Ascending aorta (tissue), 2 donors: ENCODE measurements at regions not wholly inside any gene's neighbourhood (a gene's known extent, or its start where the extent isn't known, plus 50 kb on each side); places are given as distances from the start of the nearest gene placed in this dataset.
A peak's percentile ranks its signal among the peaks of the same experiment; 100 is the strongest.

Experiments used
- DNase-seq, 2 donors: peaks; one replicate each; pipeline ENCODE4 v3.0.0-alpha.2; 2019; ENCODE audit warnings: low spot score in 2 of 2
- H3K27ac ChIP-seq, 2 donors: fragments of 200-600 bp; sonication (generic); one replicate each; pipeline ENCODE4 v1.5.1; 2016 to 2017; ENCODE audit warnings: mild to moderate bottlenecking in 1 of 2
- H3K27me3 ChIP-seq: fragments of 200-600 bp; sonication (generic); one replicate; pipeline ENCODE4 v1.5.1; 2017
- H3K36me3 ChIP-seq, 2 donors: fragments of 200-600 bp; sonication (generic); one replicate each; pipeline ENCODE4 v1.5.1; 2016
- H3K4me1 ChIP-seq, 2 donors: fragments of 200-600 bp; sonication (generic); one replicate each; pipeline ENCODE4 v1.5.1; 2016 to 2017; ENCODE audit warnings: mild to moderate bottlenecking in 1 of 2
- H3K4me3 ChIP-seq, 2 donors: fragments of 200-600 bp; sonication (generic); one replicate each; pipeline ENCODE4 v1.5.1; 2016 to 2017; ENCODE audit warnings: mild to moderate bottlenecking in 1 of 2
- H3K9me3 ChIP-seq, 2 donors: fragments of 200-600 bp; sonication (generic); one replicate each; pipeline ENCODE4 v1.5.1; 2016
- CTCF ChIP-seq, 3 experiments: fragments of 200-600 bp in 2 of 3; fragments of 450-650 bp in 1 of 3; sonication (generic) in 2 of 3; IDR thresholded peaks; one replicate each; pipeline ENCODE4 v1.5.1; 2016 to 2019; ENCODE audit warnings: antibody characterized with exemption in 3 of 3, mild to moderate bottlenecking in 1 of 3, moderate library complexity in 1 of 3
- intact Hi-C: fragments of 100-400 bp; cut with DNase I; formaldehyde crosslinking; loops from one replicate; pipeline ENCODE4 v1.15.1; 2023

- Histone ChIP-seq H3K4me1 (peaks cover 8 to 37% of the 10 kb centered on the region in 2 donors), H3K27me3 (no peaks in the 10 kb centered on the region), H3K36me3 (no peaks in the 10 kb centered on the region), H3K27ac (peak overlapping the region; percentile 16 to 81), H3K9me3 (no peaks in the 10 kb centered on the region), H3K4me3 (no peak overlapping the region)
- intact Hi-C loops: loop anchor here (2.0 kb wide), 1 partner anchor 190 kb away; the partner anchor contains the start of gene CEBPB
- DNase-seq: no peak
- no peak for TF ChIP-seq CTCF (IDR thresholded peaks at IDR 0.05)
Observed at GRCh38 chr20:50381075-50381732, 129.0 kb upstream of the PTPN1 start.

- Histone ChIP-seq H3K27me3 (no peaks in the 10 kb centered on the region), H3K36me3 (no peaks in the 10 kb centered on the region), H3K4me1 (peaks cover 8 to 37% of the 10 kb centered on the region in 2 donors), H3K9me3 (no peaks in the 10 kb centered on the region), H3K4me3 (no peak overlapping the region), H3K27ac (peak overlapping the region in 1 of 2 donors; percentile 13)
- intact Hi-C loops: loop anchor here (2.0 kb wide), 1 partner anchor 191 kb away; the partner anchor contains the start of gene CEBPB
- no peak for TF ChIP-seq CTCF (IDR thresholded peaks at IDR 0.05)
- DNase-seq: no peak
Observed at GRCh38 chr20:50381771-50382593, 128.2 kb upstream of the PTPN1 start.

- no peaks in the 10 kb centered on the region for H3K9me3 ChIP-seq
- intact Hi-C loops: loop anchor here (5.0 kb wide), 1 partner anchor 36 kb away; no protein-coding TSS in a partner anchor
- peaks cover 9 to 47% of the 10 kb centered on the region in 2 donors for H3K4me1 ChIP-seq
- no peak for TF ChIP-seq CTCF (IDR thresholded peaks at IDR 0.05)
- no peak for DNase-seq
- H3K27ac ChIP-seq: no peak overlapping the region
- H3K36me3 ChIP-seq: no peaks in the 10 kb centered on the region
- H3K27me3 ChIP-seq: no peaks in the 10 kb centered on the region
- no peak overlapping the region for H3K4me3 ChIP-seq
Observed at GRCh38 chr20:50385733-50386640, 124.2 kb upstream of the PTPN1 start.

- intact Hi-C loops: loop anchor here (5.0 kb wide), 1 partner anchor 36 kb away; no protein-coding TSS in a partner anchor
- Histone ChIP-seq H3K27me3 (no peaks in the 10 kb centered on the region), H3K27ac (no peak overlapping the region), H3K4me1 (peaks cover 9 to 41% of the 10 kb centered on the region in 2 donors), H3K4me3 (no peak overlapping the region), H3K9me3 (no peaks in the 10 kb centered on the region), H3K36me3 (no peaks in the 10 kb centered on the region)
- TF ChIP-seq CTCF (IDR thresholded peaks at IDR 0.05): no peak
- DNase-seq: no peak
Observed at GRCh38 chr20:50386641-50386960, 123.6 kb upstream of the PTPN1 start.

GRCh38 chr20:50387218-50387995 is 122.8 kb upstream of the PTPN1 start:
- no peak for DNase-seq
- H3K4me3 ChIP-seq: no peak overlapping the region
- H3K27ac ChIP-seq: peak overlapping the region; percentile 90 to 97
- H3K36me3 ChIP-seq: no peaks in the 10 kb centered on the region
- no peaks in the 10 kb centered on the region for H3K27me3 ChIP-seq
- no peak for TF ChIP-seq CTCF (IDR thresholded peaks at IDR 0.05)
- H3K9me3 ChIP-seq: no peaks in the 10 kb centered on the region
- intact Hi-C loops: loop anchor here (5.0 kb wide), 1 partner anchor 35 kb away; no protein-coding TSS in a partner anchor
- peaks cover 9 to 37% of the 10 kb centered on the region in 2 donors for H3K4me1 ChIP-seq
